ENCODE measurements at regions not wholly inside any gene's neighbourhood (a gene's known extent, or its start where the extent isn't known, plus 50 kb on each side); places are given as distances from the start of the nearest gene placed in this dataset.

DNA sequence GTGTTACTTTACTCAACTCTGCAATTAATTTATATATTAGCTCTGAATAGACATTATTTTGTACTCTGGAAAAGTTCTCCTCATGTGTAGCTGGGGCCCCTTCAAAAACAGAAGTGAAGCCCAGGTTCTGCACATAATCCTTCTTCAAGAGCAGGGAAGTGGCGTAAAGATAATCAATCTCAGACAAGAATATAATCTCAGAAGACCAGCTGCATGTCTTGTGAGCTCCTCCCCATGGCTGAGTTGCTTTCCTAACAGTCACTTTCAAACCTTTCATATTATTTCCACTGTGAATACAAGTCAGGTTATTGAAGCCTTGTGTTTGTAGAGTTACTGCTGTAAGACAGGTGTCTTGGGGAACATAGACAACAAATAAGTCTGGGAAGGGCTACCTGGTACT, 691.9 kb downstream of the RFPL4B start:
- Histone ChIP-seq H3K27ac (replicated peaks in 1 of 4) (no peak overlapping the region), H3K9me3 (no peaks in the 10 kb centered on the region), H3K27me3 (no peaks in the 10 kb centered on the region), H3K4me3 (no peak overlapping the region), H3K36me3 (no peaks in the 10 kb centered on the region), H3K4me1 (peaks cover 0 to 6% (median 0%) of the 10 kb centered on the region in 4 donors)
- no peak for DNase-seq (ENCODE audit: extremely low spot score)
- intact Hi-C loops (cut with DNase I), result no loop called here
- 89% methylated on average over 1 of the region's 1 CpG for WGBS
- TF ChIP-seq CTCF (IDR thresholded peaks at IDR 0.05) (no peak), POLR2A (IDR thresholded peaks at IDR 0.05; ENCODE audit: low read depth) (no peak), EP300 (IDR thresholded peaks at IDR 0.05) (no peak), POLR2AphosphoS5 (IDR thresholded peaks at IDR 0.05) (no peak)

GRCh38 chr6:113047148-113047547, 700.0 kb downstream of the RFPL4B start:
- Histone ChIP-seq H3K27ac (replicated peaks in 1 of 4) (no peak overlapping the region), H3K4me3 (no peak overlapping the region), H3K27me3 (no peaks in the 10 kb centered on the region), H3K36me3 (no peaks in the 10 kb centered on the region), H3K9me3 (no peaks in the 10 kb centered on the region), H3K4me1 (no peaks in the 10 kb centered on the region)
- no peak for TF ChIP-seq CTCF (IDR thresholded peaks at IDR 0.05)
- no peak for TF ChIP-seq POLR2A (IDR thresholded peaks at IDR 0.05; ENCODE audit: low read depth)
- TF ChIP-seq EP300 (IDR thresholded peaks at IDR 0.05), result no peak
- no peak for TF ChIP-seq POLR2AphosphoS5 (IDR thresholded peaks at IDR 0.05)
- no peak for DNase-seq (ENCODE audit: extremely low spot score)
- WGBS, result 56% methylated on average over 1 of the region's 1 CpG
- intact Hi-C loops (cut with DNase I), result no loop called here

DNA sequence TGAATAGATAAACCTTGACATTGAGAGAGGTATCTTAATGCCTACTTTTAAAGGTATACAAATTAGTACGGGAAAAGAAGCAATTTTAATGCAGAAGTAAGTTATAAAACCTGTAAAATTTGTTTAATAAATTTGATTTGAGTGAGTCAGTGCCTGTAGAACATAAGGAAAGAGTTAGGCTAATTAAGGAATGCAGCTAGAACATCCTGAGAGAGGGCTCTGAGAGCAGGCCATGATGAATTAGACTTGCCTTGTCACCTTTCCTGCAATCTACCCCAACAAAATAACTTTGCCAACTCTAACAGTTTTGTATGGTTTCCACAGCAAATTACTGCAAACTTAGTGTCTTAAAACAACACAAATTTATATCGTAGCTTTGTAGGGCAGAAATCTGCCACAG, 700.8 kb downstream of the RFPL4B start:
- intact Hi-C loops (cut with DNase I), result no loop called here
- Histone ChIP-seq H3K27me3 (no peaks in the 10 kb centered on the region), H3K4me3 (no peak overlapping the region), H3K9me3 (no peaks in the 10 kb centered on the region), H3K36me3 (no peaks in the 10 kb centered on the region), H3K27ac (replicated peaks in 1 of 4) (no peak overlapping the region), H3K4me1 (no peaks in the 10 kb centered on the region)
- WGBS, result 94% methylated on average over 2 of the region's 2 CpGs
- TF ChIP-seq POLR2A (IDR thresholded peaks at IDR 0.05; ENCODE audit: low read depth) (no peak), CTCF (IDR thresholded peaks at IDR 0.05) (no peak), POLR2AphosphoS5 (IDR thresholded peaks at IDR 0.05) (no peak), EP300 (IDR thresholded peaks at IDR 0.05) (no peak)
- DNase-seq (ENCODE audit: extremely low spot score), result no peak

DNA sequence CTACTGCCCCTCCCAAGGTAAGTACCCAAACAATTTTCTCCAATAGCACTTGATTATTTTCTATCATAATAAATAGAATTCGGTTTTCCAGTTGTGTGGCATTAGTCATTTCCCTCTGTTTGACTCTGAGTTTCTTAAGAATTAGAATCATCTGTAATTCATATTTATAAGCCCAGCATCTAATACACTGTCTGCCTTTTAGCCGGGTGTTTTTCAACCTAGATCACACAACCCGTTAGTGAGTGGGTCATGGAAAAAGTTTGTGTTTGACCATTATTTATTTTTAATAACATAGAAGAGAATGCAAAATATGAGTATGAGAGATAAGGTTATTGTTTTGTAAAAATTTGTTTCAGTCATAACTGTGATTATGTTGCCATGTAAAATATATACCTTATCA, 701.6 kb downstream of the RFPL4B start:
- TF ChIP-seq POLR2A (IDR thresholded peaks at IDR 0.05; ENCODE audit: low read depth) (no peak), CTCF (IDR thresholded peaks at IDR 0.05) (no peak), POLR2AphosphoS5 (IDR thresholded peaks at IDR 0.05) (no peak), EP300 (IDR thresholded peaks at IDR 0.05) (no peak)
- Histone ChIP-seq H3K27ac (replicated peaks in 1 of 4) (no peak overlapping the region), H3K4me3 (no peak overlapping the region), H3K36me3 (no peaks in the 10 kb centered on the region), H3K9me3 (no peaks in the 10 kb centered on the region), H3K4me1 (no peaks in the 10 kb centered on the region), H3K27me3 (no peaks in the 10 kb centered on the region)
- intact Hi-C loops (cut with DNase I), result no loop called here
- 73% methylated on average over 3 of the region's 3 CpGs for WGBS
- DNase-seq (ENCODE audit: extremely low spot score), result no peak

GRCh38 chr6:113049190-113049589, 702.1 kb downstream of the RFPL4B start:
- Histone ChIP-seq H3K27ac (replicated peaks in 1 of 4) (no peak overlapping the region), H3K36me3 (no peaks in the 10 kb centered on the region), H3K4me3 (no peak overlapping the region), H3K9me3 (no peaks in the 10 kb centered on the region), H3K27me3 (no peaks in the 10 kb centered on the region), H3K4me1 (no peaks in the 10 kb centered on the region)
- TF ChIP-seq CTCF (IDR thresholded peaks at IDR 0.05) (no peak), POLR2AphosphoS5 (IDR thresholded peaks at IDR 0.05) (no peak)
- WGBS, result 82% methylated on average over 2 of the region's 2 CpGs
- intact Hi-C loops (cut with DNase I), result no loop called here
- DNase-seq (ENCODE audit: extremely low spot score), result no peak
